ENCODE measurements at regions not wholly inside any gene's neighbourhood (a gene's known extent, or its start where the extent isn't known, plus 50 kb on each side); places are given as distances from the start of the nearest gene placed in this dataset.

GRCh38 chr5:130290219-130290618 lies 386.0 kb downstream of the CHSY3 start:
- DNase-seq (ENCODE audit: low read depth): no peak
- TF ChIP-seq, protein P1, sequence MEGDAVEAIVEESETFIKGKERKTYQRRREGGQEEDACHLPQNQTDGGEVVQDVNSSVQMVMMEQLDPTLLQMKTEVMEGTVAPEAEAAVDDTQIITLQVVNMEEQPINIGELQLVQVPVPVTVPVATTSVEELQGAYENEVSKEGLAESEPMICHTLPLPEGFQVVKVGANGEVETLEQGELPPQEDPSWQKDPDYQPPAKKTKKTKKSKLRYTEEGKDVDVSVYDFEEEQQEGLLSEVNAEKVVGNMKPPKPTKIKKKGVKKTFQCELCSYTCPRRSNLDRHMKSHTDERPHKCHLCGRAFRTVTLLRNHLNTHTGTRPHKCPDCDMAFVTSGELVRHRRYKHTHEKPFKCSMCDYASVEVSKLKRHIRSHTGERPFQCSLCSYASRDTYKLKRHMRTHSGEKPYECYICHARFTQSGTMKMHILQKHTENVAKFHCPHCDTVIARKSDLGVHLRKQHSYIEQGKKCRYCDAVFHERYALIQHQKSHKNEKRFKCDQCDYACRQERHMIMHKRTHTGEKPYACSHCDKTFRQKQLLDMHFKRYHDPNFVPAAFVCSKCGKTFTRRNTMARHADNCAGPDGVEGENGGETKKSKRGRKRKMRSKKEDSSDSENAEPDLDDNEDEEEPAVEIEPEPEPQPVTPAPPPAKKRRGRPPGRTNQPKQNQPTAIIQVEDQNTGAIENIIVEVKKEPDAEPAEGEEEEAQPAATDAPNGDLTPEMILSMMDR (IDR thresholded peaks at IDR 0.05; ENCODE audit: low read depth, low read length, missing control alignments): no peak
- in situ Hi-C loops (cut with HindIII; ENCODE audit: low sequenced_read_pairs): no loop called here
- H3K4me3 ChIP-seq (ENCODE audit: low read depth, low read length): no peak overlapping the region

DNA sequence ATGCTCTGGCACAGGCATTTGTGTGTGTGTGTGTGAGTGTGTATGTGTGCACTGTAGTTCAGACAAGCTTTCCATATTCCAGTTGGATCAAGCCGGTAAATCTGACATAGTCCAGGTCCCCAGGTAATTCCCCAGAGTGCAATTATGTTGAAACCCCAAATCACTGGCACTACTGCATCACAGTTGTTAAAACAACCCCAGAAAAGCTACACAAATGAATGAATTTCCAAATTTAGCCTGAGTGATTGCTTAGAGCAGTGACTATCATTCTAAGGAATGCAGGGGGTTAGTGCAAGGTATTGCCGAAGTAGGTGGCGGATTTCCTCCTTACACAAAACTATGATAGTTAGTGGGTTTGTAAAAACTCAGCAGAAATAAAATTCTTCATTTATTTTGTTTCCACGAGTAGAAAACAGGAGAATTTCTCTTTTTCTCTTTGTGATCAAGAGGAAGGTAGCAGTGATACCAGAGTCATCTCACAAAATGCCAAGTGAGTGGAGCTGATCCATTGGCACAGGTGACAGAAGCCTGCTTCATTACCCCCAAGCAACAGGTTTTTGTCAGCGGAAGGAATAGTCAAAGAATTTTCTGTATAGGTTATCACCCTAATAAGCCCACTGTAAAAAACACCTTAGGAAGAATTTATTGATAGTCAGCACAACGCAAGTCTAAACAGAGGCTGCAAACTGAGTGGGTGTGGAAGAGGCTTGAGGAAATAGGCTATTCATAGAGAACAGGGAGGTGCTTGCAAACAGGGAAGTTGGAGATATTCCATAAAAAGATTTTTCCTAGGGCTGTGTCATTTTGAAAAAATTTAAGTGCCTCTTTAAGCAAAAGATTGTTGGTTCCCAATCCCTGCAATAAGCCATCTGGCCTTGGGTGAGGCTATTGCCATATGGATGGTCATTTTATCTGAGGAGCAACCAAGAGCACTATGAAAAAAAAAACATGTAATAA lies 385.1 kb downstream of the CHSY3 start:
- DNase-seq (ENCODE audit: low read depth): no peak
- TF ChIP-seq, protein P1 (IDR thresholded peaks at IDR 0.05; ENCODE audit: low read depth, low read length, missing control alignments): no peak
- no peak overlapping the region for H3K4me3 ChIP-seq (ENCODE audit: low read depth, low read length)
- in situ Hi-C loops (cut with HindIII; ENCODE audit: low sequenced_read_pairs): no loop called here

GRCh38 chr5:130287438-130287837 lies 383.2 kb downstream of the CHSY3 start:
- in situ Hi-C loops (cut with HindIII; ENCODE audit: low sequenced_read_pairs): no loop called here
- TF ChIP-seq, protein P1 (IDR thresholded peaks at IDR 0.05; ENCODE audit: low read depth, low read length, missing control alignments): no peak
- DNase-seq (ENCODE audit: low read depth): no peak
- no peak overlapping the region for H3K4me3 ChIP-seq (ENCODE audit: low read depth, low read length)

DNA sequence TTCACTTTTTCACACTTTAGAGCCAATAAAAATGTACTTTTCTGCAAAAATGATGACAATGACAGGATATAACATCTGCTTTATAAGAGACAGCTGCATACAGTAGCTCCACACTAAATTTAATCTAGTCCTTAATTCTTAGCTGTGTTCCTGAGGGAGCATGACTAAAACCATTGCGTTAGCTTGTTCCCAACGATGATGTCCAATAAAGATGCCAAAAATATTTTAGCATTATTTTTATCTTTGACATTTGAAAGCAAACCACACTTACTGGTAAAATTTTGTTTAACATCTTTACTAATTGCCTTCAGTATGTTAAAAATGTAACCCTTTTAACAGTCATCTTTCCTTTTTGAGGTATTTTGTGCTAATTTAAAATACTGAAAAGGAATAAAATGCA lies 382.7 kb downstream of the CHSY3 start:
- TF ChIP-seq, protein P1 (IDR thresholded peaks at IDR 0.05; ENCODE audit: low read depth, low read length, missing control alignments): no peak
- DNase-seq (ENCODE audit: low read depth): no peak
- in situ Hi-C loops (cut with HindIII; ENCODE audit: low sequenced_read_pairs): no loop called here
- no peak overlapping the region for H3K4me3 ChIP-seq (ENCODE audit: low read depth, low read length)

DNA sequence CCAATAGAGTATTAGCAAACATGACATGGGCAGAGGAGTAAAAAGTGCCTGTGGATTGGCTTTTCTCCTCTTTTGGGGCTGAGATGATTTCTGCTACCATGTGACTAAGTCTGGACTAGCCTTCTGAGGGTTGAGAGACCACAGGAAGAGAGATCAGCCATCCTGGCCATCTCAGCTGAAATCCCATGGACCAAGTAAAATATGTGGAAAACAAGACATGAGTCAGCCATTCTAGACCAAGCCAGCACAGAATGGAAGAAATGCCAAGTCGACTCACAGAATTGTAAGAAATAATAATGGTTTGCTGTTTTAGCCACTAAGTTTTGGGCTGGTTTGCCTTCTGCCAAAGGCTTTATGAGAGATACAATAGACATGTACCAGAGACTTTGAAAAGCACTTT lies 377.8 kb downstream of the CHSY3 start:
- TF ChIP-seq, protein P1 (IDR thresholded peaks at IDR 0.05; ENCODE audit: low read depth, low read length, missing control alignments): no peak
- H3K4me3 ChIP-seq (ENCODE audit: low read depth, low read length): no peak overlapping the region
- in situ Hi-C loops (cut with HindIII; ENCODE audit: low sequenced_read_pairs): no loop called here
- peak; percentile 89 for DNase-seq (ENCODE audit: low read depth)

GRCh38 chr5:130280528-130281217 lies 376.4 kb downstream of the CHSY3 start:
- in situ Hi-C loops (cut with HindIII; ENCODE audit: low sequenced_read_pairs): no loop called here
- TF ChIP-seq, protein P1 (IDR thresholded peaks at IDR 0.05; ENCODE audit: low read depth, low read length, missing control alignments): no peak
- no peak overlapping the region for H3K4me3 ChIP-seq (ENCODE audit: low read depth, low read length)

More at GRCh38 chr5:130280528-130281217, 376.4 kb downstream of the CHSY3 start:
- no peak for DNase-seq (ENCODE audit: low read depth)
